Bronchial epithelial cell (primary cell): ENCODE measurements at regions not wholly inside any gene's neighbourhood (a gene's known extent, or its start where the extent isn't known, plus 50 kb on each side); places are given as distances from the start of the nearest gene placed in this dataset.

Experiments
- DNase-seq: peaks from one replicate; pipeline ENCODE4 v3.0.0-alpha.2; 2010; ENCODE audit warnings: low read depth
- FAIRE-seq: peaks from 2 replicates; lab custom pipeline; 2011; peaks lifted over from hg19 to GRCh38; lab: Jason Lieb, UNC
- H3K27me3 ChIP-seq: 2 replicates; pipeline ENCODE4 v1.5.1; 2011; ENCODE audit warnings: low read length; ENCODE audit not compliant: control insufficient read depth, insufficient read depth
- H3K36me3 ChIP-seq: 2 replicates; pipeline ENCODE4 v1.5.1; 2011; ENCODE audit warnings: low read length; ENCODE audit not compliant: control insufficient read depth, insufficient read depth
- H3K4me3 ChIP-seq: 2 replicates; pipeline ENCODE4 v1.5.1; 2011; ENCODE audit warnings: mild to moderate bottlenecking, low read depth, low read length, control low read depth
- TF ChIP-seq, protein P1 (sequence below): IDR thresholded peaks from 2 replicates; pipeline ENCODE4 v1.5.1; 2011; ENCODE audit warnings: mild to moderate bottlenecking, moderate library complexity, low read length, control low read depth, inconsistent platforms; ENCODE audit not compliant: insufficient read depth, severe bottlenecking

DNA sequence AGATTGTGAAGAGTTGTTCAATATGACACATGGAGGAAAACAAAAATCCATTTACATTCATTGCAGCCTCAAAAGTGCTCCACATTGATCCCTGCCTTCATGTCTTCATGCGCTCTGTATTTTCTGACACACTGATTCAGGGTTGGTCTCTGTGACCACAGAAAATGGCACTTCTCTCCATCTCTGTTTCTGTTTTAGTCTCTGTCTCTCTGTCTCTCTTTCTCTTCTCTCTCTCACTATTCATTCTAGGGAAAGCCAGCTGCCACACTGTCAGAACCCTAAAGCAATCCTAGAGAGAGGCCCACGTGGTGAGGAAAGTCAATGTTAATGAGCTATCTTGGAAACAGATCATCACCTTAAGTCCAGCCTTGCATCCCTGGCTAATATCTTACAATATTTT, 2238.4 kb downstream of the PCDH7 start:
- Histone ChIP-seq H3K27me3 (no peaks in the 10 kb centered on the region), H3K4me3 (no peak overlapping the region), H3K36me3 (no peaks in the 10 kb centered on the region)
- DNase-seq (no peak), FAIRE-seq (no peak)
- TF ChIP-seq, protein P1, sequence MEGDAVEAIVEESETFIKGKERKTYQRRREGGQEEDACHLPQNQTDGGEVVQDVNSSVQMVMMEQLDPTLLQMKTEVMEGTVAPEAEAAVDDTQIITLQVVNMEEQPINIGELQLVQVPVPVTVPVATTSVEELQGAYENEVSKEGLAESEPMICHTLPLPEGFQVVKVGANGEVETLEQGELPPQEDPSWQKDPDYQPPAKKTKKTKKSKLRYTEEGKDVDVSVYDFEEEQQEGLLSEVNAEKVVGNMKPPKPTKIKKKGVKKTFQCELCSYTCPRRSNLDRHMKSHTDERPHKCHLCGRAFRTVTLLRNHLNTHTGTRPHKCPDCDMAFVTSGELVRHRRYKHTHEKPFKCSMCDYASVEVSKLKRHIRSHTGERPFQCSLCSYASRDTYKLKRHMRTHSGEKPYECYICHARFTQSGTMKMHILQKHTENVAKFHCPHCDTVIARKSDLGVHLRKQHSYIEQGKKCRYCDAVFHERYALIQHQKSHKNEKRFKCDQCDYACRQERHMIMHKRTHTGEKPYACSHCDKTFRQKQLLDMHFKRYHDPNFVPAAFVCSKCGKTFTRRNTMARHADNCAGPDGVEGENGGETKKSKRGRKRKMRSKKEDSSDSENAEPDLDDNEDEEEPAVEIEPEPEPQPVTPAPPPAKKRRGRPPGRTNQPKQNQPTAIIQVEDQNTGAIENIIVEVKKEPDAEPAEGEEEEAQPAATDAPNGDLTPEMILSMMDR, result no peak

DNA sequence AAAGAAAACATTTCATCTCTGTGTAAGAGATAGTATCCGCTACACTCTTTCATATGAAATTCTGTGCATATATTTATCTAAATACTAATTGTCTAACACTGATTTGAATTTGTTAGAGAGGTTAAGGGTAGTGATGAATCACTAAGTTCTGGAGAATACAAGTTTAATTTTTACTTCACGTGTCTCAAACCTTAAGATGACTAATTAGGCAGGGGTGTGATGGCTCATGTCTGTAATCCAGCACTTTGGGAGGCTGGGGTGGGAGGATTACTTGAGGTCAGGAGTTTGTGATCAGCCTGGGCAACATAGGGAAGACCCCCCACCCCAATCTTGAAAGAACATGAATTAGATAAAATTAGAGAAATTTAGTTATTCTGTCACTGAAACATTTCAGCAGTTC, 2241.9 kb downstream of the PCDH7 start:
- TF ChIP-seq, protein P1, result no peak
- FAIRE-seq (no peak), DNase-seq (peak; percentile 26)
- Histone ChIP-seq H3K4me3 (no peak overlapping the region), H3K36me3 (no peaks in the 10 kb centered on the region), H3K27me3 (no peaks in the 10 kb centered on the region)

DNA sequence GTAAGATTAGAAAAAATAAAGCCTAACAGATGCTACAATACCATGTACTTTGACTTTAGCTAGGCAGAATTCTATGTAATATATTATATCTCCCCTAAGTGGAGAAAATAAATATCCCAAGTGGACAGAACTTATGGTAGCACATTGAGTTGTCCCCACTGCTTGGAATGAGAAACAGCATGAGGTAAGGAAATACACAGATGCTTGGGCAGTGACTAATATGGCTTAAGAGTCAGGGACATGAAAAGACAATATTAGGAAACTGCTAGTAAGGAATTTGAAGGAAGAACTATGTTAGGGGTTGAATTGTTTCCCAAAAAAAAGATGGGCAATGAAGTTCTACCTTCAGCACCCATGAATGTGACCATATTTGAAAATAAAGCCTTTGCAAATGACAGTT, 2265.1 kb downstream of the PCDH7 start:
- TF ChIP-seq, protein P1, result no peak
- Histone ChIP-seq H3K36me3 (no peaks in the 10 kb centered on the region), H3K4me3 (no peak overlapping the region), H3K27me3 (no peaks in the 10 kb centered on the region)
- FAIRE-seq (no peak), DNase-seq (peak; percentile 38)

DNA sequence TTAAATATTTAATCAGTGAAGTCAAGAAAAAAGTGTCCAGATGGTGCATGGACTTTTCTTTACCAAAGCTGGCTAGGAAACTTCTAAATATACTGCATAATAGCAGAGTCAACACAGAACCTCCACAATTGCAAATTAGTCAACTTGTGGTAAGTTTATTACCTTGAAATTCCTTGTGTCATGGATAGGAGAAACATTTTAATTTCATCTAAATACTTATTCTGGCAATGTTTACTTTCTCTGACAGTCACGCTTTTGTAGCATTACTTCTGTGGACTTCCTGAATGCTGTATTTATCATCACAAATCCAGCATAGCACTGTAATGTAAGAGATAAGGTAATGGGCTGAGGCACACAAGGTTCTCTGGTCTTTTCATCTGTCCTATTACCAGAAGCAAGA, 2266.1 kb downstream of the PCDH7 start:
- no peak for FAIRE-seq
- H3K36me3 ChIP-seq, result no peaks in the 10 kb centered on the region

DNA sequence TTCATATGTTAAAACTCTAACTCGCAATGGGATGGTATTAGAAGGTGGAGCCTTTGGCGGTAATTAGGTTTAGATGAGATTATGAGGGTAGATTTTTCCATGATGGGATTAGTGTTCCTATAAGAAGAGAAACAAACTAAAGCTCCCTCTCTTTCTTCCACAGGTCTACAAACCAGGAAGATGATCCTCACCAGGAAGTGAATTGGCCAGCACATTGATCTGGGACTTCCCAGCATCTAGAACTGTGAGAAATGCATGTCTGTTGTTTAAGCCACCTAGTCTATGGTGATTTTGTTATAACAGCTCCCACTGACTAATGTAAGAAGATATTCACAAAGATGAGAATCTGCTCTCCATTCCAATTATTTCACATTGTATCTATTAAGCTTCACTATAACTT, 2266.9 kb downstream of the PCDH7 start:
- TF ChIP-seq, protein P1, result no peak
- DNase-seq (no peak), FAIRE-seq (no peak)
- Histone ChIP-seq H3K36me3 (no peaks in the 10 kb centered on the region), H3K4me3 (no peak overlapping the region), H3K27me3 (no peaks in the 10 kb centered on the region)

More for the DNA sequence above, 2266.1 kb downstream of the PCDH7 start:
- DNase-seq, result no peak
- no peak overlapping the region for H3K4me3 ChIP-seq
- H3K27me3 ChIP-seq, result no peaks in the 10 kb centered on the region
- TF ChIP-seq, protein P1, result no peak

DNA sequence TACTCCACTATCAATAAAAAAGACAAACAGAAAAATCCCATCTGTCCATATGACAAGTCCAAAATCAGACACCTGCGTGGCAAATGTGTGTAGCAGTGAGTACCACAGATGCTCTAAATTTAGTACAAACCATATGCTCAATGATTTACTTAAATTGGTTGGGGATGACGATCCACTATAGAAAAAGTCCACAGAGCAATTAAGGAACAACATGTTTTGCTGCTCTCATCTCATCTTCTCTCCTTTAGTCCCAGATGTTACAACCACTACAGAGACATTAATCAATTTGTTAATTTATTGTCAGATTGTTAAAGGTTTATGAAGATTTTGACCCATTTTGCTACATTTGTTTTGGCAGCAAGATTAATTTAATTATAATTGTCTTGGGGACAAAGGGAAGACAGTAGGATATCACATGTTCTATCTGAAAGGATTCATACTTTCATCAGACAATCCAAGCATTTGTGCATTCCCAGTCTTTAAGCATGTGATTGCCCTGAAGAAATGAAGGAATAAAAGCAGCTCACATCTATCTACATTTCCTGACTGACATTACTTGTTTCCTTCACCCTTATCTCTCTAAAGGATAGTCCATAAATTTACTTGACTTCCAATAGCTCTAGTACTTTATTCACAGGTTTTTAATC, 2268.1 kb downstream of the PCDH7 start:
- Histone ChIP-seq H3K36me3 (no peaks in the 10 kb centered on the region), H3K27me3 (no peaks in the 10 kb centered on the region), H3K4me3 (no peak overlapping the region)
- TF ChIP-seq, protein P1, result no peak
- FAIRE-seq (no peak), DNase-seq (no peak)
